H9 (cell line): ENCODE measurements at regions not wholly inside any gene's neighbourhood (a gene's known extent, or its start where the extent isn't known, plus 50 kb on each side); places are given as distances from the start of the nearest gene placed in this dataset.

ENCODE experiments used
- DNase-seq: peaks from one replicate; pipeline ENCODE4 v3.0.0-alpha.2; 2017
- H2AFZ ChIP-seq: one replicate; pipeline ENCODE4 v1.6.1; 2013; ENCODE audit warnings: mild to moderate bottlenecking, low read length, control low read depth, moderate library complexity
- H2AK5ac ChIP-seq: 2 replicates; pipeline ENCODE4 v1.6.1; 2013; ENCODE audit warnings: low read length, control low read depth, mixed read lengths; ENCODE audit not compliant: insufficient read length
- H2BK120ac ChIP-seq: one replicate; pipeline ENCODE4 v1.6.1; 2013; ENCODE audit warnings: low read depth, mild to moderate bottlenecking, low read length, control low read depth, inconsistent platforms; ENCODE audit not compliant: poor library complexity, severe bottlenecking
- H2BK12ac ChIP-seq: 2 replicates; pipeline ENCODE4 v1.6.1; 2013; ENCODE audit warnings: low read length, control low read depth, mixed read lengths, low read depth; ENCODE audit not compliant: insufficient read length
- H2BK15ac ChIP-seq: 2 replicates; pipeline ENCODE4 v1.6.1; 2013; ENCODE audit warnings: low read depth, low read length, control low read depth
- H2BK20ac ChIP-seq: one replicate; pipeline ENCODE4 v1.6.1; 2013; ENCODE audit warnings: low read depth, mild to moderate bottlenecking, low read length, control low read depth, inconsistent platforms; ENCODE audit not compliant: poor library complexity, severe bottlenecking
- H2BK5ac ChIP-seq: 2 replicates; pipeline ENCODE4 v1.6.1; 2013; ENCODE audit warnings: low read length, control low read depth, mixed read lengths; ENCODE audit not compliant: insufficient read length
- H3K14ac ChIP-seq: 2 replicates; pipeline ENCODE4 v1.6.1; 2013; ENCODE audit warnings: low read length, control low read depth; ENCODE audit not compliant: insufficient read depth
- H3K18ac ChIP-seq: 2 replicates; pipeline ENCODE4 v1.6.1; 2013; ENCODE audit warnings: low read depth, mild to moderate bottlenecking, mixed read lengths, low read length, control low read depth; ENCODE audit not compliant: insufficient read length
- H3K23ac ChIP-seq: 2 replicates; pipeline ENCODE4 v1.6.1; 2013; ENCODE audit warnings: low read length, control low read depth, mixed read lengths, low read depth; ENCODE audit not compliant: insufficient read length
- H3K23me2 ChIP-seq: 2 replicates; pipeline ENCODE4 v1.6.1; 2013; ENCODE audit warnings: low read depth, mild to moderate bottlenecking, mixed read lengths, low read length, control low read depth; ENCODE audit not compliant: insufficient read length, poor library complexity, severe bottlenecking
- H3K27ac ChIP-seq: 2 replicates; pipeline ENCODE4 v1.5.1; 2013; ENCODE audit warnings: low read length, control low read depth, mixed read lengths, low read depth; ENCODE audit not compliant: insufficient read length
- H3K27me3 ChIP-seq: 2 replicates; pipeline ENCODE4 v1.6.1; 2013; ENCODE audit warnings: low read length, control low read depth, inconsistent platforms; ENCODE audit not compliant: insufficient read depth
- H3K4ac ChIP-seq: 2 replicates; pipeline ENCODE4 v1.6.1; 2013; ENCODE audit warnings: low read depth, mild to moderate bottlenecking, control low read depth, inconsistent platforms, low read length, moderate library complexity
- H3K4me1 ChIP-seq: 2 replicates; pipeline ENCODE4 v1.6.1; 2013; ENCODE audit warnings: low read length, control low read depth, inconsistent platforms; ENCODE audit not compliant: insufficient read depth
- H3K4me2 ChIP-seq: 2 replicates; pipeline ENCODE4 v1.6.1; 2013; ENCODE audit warnings: low read length, control low read depth, mixed read lengths; ENCODE audit not compliant: insufficient read length, insufficient read depth
- H3K56ac ChIP-seq: 2 replicates; pipeline ENCODE4 v1.6.1; 2013; ENCODE audit warnings: low read depth, mild to moderate bottlenecking, mixed read lengths, low read length, control low read depth; ENCODE audit not compliant: insufficient read length
- H3K79me1 ChIP-seq: 2 replicates; pipeline ENCODE4 v1.6.1; 2013; ENCODE audit warnings: low read depth, mild to moderate bottlenecking, moderate library complexity, low read length, control low read depth, inconsistent platforms; ENCODE audit not compliant: insufficient read depth, poor library complexity, severe bottlenecking
- H3K79me2 ChIP-seq: 2 replicates; pipeline ENCODE4 v1.6.1; 2013; ENCODE audit warnings: low read length, control low read depth, inconsistent platforms; ENCODE audit not compliant: insufficient read depth
- H3K9ac ChIP-seq: 2 replicates; pipeline ENCODE4 v1.6.1; 2013; ENCODE audit warnings: low read length, control low read depth, mixed read lengths; ENCODE audit not compliant: insufficient read length; ENCODE audit errors: extremely low read depth
- H3K9me3 ChIP-seq: one replicate; pipeline ENCODE4 v1.6.1; 2013; ENCODE audit warnings: low read depth, low read length, inconsistent platforms; ENCODE audit not compliant: control insufficient read depth
- H3T11ph ChIP-seq: one replicate; pipeline ENCODE4 v1.6.1; 2013; ENCODE audit warnings: mild to moderate bottlenecking, low read length, control low read depth, inconsistent platforms
- H4K20me1 ChIP-seq: one replicate; pipeline ENCODE4 v1.6.1; 2013; ENCODE audit not compliant: control insufficient read depth, insufficient read length, insufficient read depth
- H4K5ac ChIP-seq: 2 replicates; pipeline ENCODE4 v1.6.1; 2013; ENCODE audit warnings: low read depth, mild to moderate bottlenecking, mixed read lengths, low read length, control low read depth; ENCODE audit not compliant: insufficient read length
- H4K8ac ChIP-seq: replicated peaks from 2 replicates; pipeline ENCODE4 v1.6.1; 2013; ENCODE audit warnings: low read length, control low read depth, mixed read lengths, low read depth; ENCODE audit not compliant: insufficient read length
- H4K91ac ChIP-seq: 2 replicates; pipeline ENCODE4 v1.6.1; 2013; ENCODE audit warnings: low read depth, mild to moderate bottlenecking, moderate library complexity, mixed read lengths, low read length, control low read depth; ENCODE audit not compliant: insufficient read length
- H3K27ac Mint-ChIP-seq, 3 experiments: 2 replicates in 2 of 3; 3 replicates in 1 of 3; pipeline ENCODE4 v1.8.0; 2020 to 2021; ENCODE audit warnings: mixed read lengths in 3 of 3, mild to moderate bottlenecking in 1 of 3, moderate library complexity in 1 of 3
- H3K27me3 Mint-ChIP-seq: 2 replicates; pipeline ENCODE4 v1.8.0; 2021; ENCODE audit warnings: low read depth, mild to moderate bottlenecking, moderate library complexity, mixed read lengths
- H3K36me3 Mint-ChIP-seq, 3 experiments: 2 replicates in 2 of 3; 3 replicates in 1 of 3; pipeline ENCODE4 v1.8.0; 2020 to 2021; ENCODE audit warnings: low read depth in 3 of 3, mixed read lengths in 3 of 3; ENCODE audit not compliant: insufficient read depth in 1 of 3
- H3K4me1 Mint-ChIP-seq, 2 experiments: 2 replicates each; pipeline ENCODE4 v1.8.0; 2020; ENCODE audit warnings: mixed read lengths in 2 of 2
- H3K4me3 Mint-ChIP-seq, 2 experiments: 2 replicates in 1 of 2; 3 replicates in 1 of 2; pipeline ENCODE4 v1.8.0; 2020 to 2021; ENCODE audit warnings: mild to moderate bottlenecking in 2 of 2, mixed read lengths in 2 of 2, moderate library complexity in 1 of 2
- H3K9me3 Mint-ChIP-seq, 2 experiments: 2 replicates in 1 of 2; 3 replicates in 1 of 2; pipeline ENCODE4 v1.8.0; 2020; ENCODE audit warnings: mild to moderate bottlenecking in 2 of 2, mixed read lengths in 2 of 2, moderate library complexity in 1 of 2
- WGBS: extraction: QIAGEN DNeasy Blood & Tissue Kit; methylation state at CpG from one replicate; pipeline ENCODE4 v1.1.7; 2013; ENCODE audit warnings: missing lambda C conversion rate, low lambda C conversion rate, mixed read lengths; ENCODE audit not compliant: insufficient read length; ENCODE audit errors: extremely low coverage; 5-methylcytosine and 5-hydroxymethylcytosine counted together
- TF ChIP-seq, protein P1 (sequence below): fragments of 200-600 bp; sonication (generic); conservative IDR thresholded peaks from 3 replicates; pipeline ENCODE4 v1.8.0; 2021; ENCODE audit warnings: antibody characterized with exemption, mild to moderate bottlenecking

DNA sequence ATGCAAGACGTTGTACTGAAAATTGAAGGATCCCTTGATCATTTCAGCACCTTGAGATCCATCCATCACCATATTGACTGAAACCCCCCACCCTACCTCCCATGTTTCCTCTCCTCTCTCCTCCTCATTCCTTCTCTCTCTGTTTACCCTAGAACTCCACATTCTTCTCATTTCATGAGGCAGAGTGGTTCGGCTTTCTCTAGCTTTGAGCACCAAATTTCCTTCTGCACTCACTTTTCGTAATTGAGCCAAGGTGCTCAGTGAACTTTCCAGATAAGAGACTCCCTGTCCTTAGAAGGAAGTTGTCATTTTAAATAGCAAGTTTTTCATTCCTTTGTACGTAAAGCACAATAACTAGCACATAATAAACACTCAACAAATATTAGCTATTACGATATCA is 108.3 kb upstream of the SLC34A2 start:
- Histone ChIP-seq H3K18ac (no peak overlapping the region), H3K14ac (no peak overlapping the region), H3K9me3 (no peaks in the 10 kb centered on the region), H3K79me1 (no peaks in the 10 kb centered on the region), H4K8ac (no peak overlapping the region), H3K23ac (no peak overlapping the region), H4K91ac (no peak overlapping the region), H3K23me2 (no peaks in the 10 kb centered on the region), H2BK5ac (no peak overlapping the region), H2BK15ac (no peak overlapping the region), H3K79me2 (no peaks in the 10 kb centered on the region), H2BK12ac (no peak overlapping the region), H4K20me1 (no peaks in the 10 kb centered on the region), H3T11ph (no peak overlapping the region), H3K9ac (no peak overlapping the region), H2BK120ac (no peak overlapping the region), H3K27me3 (no peaks in the 10 kb centered on the region), H3K4me1 (no peaks in the 10 kb centered on the region), H2BK20ac (no peak overlapping the region), H2AK5ac (no peak overlapping the region), H3K56ac (no peak overlapping the region), H4K5ac (no peak overlapping the region), H3K27ac (no peak overlapping the region), H3K4me2 (no peak overlapping the region), H3K4ac (no peak overlapping the region), H2AFZ (no peak overlapping the region)
- H3K36me3 Mint-ChIP-seq, result no peaks in the 10 kb centered on the region
- H3K27ac Mint-ChIP-seq, result no peak overlapping the region
- no peaks in the 10 kb centered on the region for H3K27me3 Mint-ChIP-seq
- WGBS, result 100% methylated on average over 1 of the region's 5 CpGs
- TF ChIP-seq, protein P1, sequence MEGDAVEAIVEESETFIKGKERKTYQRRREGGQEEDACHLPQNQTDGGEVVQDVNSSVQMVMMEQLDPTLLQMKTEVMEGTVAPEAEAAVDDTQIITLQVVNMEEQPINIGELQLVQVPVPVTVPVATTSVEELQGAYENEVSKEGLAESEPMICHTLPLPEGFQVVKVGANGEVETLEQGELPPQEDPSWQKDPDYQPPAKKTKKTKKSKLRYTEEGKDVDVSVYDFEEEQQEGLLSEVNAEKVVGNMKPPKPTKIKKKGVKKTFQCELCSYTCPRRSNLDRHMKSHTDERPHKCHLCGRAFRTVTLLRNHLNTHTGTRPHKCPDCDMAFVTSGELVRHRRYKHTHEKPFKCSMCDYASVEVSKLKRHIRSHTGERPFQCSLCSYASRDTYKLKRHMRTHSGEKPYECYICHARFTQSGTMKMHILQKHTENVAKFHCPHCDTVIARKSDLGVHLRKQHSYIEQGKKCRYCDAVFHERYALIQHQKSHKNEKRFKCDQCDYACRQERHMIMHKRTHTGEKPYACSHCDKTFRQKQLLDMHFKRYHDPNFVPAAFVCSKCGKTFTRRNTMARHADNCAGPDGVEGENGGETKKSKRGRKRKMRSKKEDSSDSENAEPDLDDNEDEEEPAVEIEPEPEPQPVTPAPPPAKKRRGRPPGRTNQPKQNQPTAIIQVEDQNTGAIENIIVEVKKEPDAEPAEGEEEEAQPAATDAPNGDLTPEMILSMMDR, result no peak
- no peaks in the 10 kb centered on the region for H3K9me3 Mint-ChIP-seq
- DNase-seq, result no peak
- peaks cover 0 to 3% of the 10 kb centered on the region in 2 experiments; a peak in 3 of 4 replicates for H3K4me1 Mint-ChIP-seq
- no peak overlapping the region for H3K4me3 Mint-ChIP-seq
